ENCODE measurements at regions not wholly inside any gene's neighbourhood (a gene's known extent, or its start where the extent isn't known, plus 50 kb on each side); places are given as distances from the start of the nearest gene placed in this dataset.

DNA sequence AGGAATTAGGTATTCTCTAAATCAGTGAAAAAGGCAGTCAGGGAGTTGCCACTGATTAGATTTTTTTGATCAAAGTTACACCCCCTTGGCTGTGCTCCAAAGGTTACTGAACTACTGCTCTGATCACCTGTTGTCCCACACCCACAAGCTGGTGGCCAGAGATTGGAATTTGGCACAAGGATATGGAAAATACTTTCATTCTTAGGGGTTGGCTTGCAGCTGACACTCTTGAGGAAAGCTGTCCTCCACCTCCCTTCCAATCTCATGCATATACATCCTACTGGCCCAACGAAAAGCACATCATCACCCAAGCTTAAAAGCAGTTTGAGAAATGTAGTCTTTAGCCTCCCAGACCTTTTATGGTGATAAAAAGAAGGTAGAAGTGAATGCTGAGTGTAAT lies 329.5 kb upstream of the CHAC2 start:
- H3K27me3 Mint-ChIP-seq (ENCODE audit: low read depth, poor library complexity): peaks cover 3% of the 10 kb centered on the region
- H3K27ac Mint-ChIP-seq: no peak overlapping the region
- TF ChIP-seq, protein P1, sequence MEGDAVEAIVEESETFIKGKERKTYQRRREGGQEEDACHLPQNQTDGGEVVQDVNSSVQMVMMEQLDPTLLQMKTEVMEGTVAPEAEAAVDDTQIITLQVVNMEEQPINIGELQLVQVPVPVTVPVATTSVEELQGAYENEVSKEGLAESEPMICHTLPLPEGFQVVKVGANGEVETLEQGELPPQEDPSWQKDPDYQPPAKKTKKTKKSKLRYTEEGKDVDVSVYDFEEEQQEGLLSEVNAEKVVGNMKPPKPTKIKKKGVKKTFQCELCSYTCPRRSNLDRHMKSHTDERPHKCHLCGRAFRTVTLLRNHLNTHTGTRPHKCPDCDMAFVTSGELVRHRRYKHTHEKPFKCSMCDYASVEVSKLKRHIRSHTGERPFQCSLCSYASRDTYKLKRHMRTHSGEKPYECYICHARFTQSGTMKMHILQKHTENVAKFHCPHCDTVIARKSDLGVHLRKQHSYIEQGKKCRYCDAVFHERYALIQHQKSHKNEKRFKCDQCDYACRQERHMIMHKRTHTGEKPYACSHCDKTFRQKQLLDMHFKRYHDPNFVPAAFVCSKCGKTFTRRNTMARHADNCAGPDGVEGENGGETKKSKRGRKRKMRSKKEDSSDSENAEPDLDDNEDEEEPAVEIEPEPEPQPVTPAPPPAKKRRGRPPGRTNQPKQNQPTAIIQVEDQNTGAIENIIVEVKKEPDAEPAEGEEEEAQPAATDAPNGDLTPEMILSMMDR (IDR thresholded peaks at IDR 0.05): no peak
- H3K4me3 Mint-ChIP-seq: no peak overlapping the region
- H3K36me3 Mint-ChIP-seq (ENCODE audit: low read depth): no peaks in the 10 kb centered on the region
- no peak for DNase-seq
- H3K4me1 Mint-ChIP-seq: no peaks in the 10 kb centered on the region
- H3K9me3 Mint-ChIP-seq: no peaks in the 10 kb centered on the region

DNA sequence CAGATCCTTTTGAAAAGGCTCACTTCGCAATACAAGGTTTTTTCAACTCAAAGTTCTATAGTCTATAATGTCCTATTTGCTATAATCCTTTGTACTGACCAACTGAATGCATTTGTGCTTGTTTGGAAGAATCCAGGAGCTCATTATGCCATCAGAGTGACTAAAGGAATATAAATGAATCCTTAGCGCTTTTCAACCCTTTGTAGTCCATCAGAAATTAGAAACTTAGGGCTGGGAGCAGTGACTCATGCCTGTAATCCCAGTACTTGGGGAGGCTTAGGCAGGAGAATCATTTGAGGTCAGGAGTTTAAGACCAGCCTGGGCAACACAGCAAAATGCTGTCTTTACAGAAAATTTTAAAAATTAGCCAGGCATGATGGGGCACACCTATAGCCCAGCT lies 330.2 kb upstream of the CHAC2 start:
- TF ChIP-seq, protein P1 (IDR thresholded peaks at IDR 0.05): no peak
- no peaks in the 10 kb centered on the region for H3K9me3 Mint-ChIP-seq
- H3K4me3 Mint-ChIP-seq: no peak overlapping the region
- H3K4me1 Mint-ChIP-seq: no peaks in the 10 kb centered on the region
- no peaks in the 10 kb centered on the region for H3K36me3 Mint-ChIP-seq (ENCODE audit: low read depth)
- no peak for DNase-seq
- no peak overlapping the region for H3K27ac Mint-ChIP-seq
- peaks cover 3% of the 10 kb centered on the region for H3K27me3 Mint-ChIP-seq (ENCODE audit: low read depth, poor library complexity)

DNA sequence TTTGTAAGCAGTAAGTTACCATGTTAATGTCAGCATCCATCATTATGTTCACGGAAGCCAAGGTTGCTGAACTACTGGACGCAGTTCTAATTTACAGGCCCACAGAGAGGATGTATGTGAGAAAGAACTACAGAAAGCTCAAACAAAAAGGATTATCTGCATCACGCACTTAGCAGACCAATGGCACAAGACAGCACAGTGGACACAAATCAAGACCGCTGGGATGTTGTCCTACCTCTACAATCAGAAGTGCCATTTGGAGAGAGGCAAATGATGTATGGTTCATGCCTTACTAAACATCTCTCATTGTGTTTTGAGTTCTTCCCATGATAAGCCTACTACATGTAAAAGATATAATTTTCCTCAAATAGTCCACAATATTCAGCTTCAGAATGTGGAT lies 330.7 kb upstream of the CHAC2 start:
- H3K27me3 Mint-ChIP-seq (ENCODE audit: low read depth, poor library complexity): peaks cover 3% of the 10 kb centered on the region
- no peak overlapping the region for H3K4me3 Mint-ChIP-seq
- no peaks in the 10 kb centered on the region for H3K36me3 Mint-ChIP-seq (ENCODE audit: low read depth)
- H3K4me1 Mint-ChIP-seq: no peaks in the 10 kb centered on the region
- no peaks in the 10 kb centered on the region for H3K9me3 Mint-ChIP-seq
- no peak for DNase-seq
- TF ChIP-seq, protein P1 (IDR thresholded peaks at IDR 0.05): no peak
- H3K27ac Mint-ChIP-seq: no peak overlapping the region

DNA sequence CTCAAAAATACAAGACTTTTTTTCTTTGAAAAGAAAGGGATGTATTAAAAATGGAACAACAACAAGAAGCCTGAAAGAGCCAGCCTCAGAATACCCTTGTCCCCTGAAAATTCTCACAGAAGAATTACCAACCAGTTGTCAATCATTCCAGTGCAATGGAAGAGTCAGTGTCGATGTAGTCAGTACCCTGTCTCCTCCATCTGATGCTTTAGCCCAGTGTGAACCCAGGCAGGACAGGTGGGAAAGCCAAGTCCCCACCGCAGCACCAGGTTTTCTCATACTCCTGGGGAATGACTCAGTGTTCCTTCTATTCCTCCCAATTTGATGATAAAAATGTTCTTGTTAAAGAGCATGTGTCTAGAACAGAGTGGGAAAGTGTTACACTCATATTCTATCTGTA lies 332.0 kb upstream of the CHAC2 start:
- TF ChIP-seq, protein P1 (IDR thresholded peaks at IDR 0.05): no peak
- H3K36me3 Mint-ChIP-seq (ENCODE audit: low read depth): no peaks in the 10 kb centered on the region
- H3K27ac Mint-ChIP-seq: no peak overlapping the region
- no peaks in the 10 kb centered on the region for H3K9me3 Mint-ChIP-seq
- H3K27me3 Mint-ChIP-seq (ENCODE audit: low read depth, poor library complexity): peaks cover 3% of the 10 kb centered on the region
- no peak for DNase-seq
- H3K4me1 Mint-ChIP-seq: no peaks in the 10 kb centered on the region
- no peak overlapping the region for H3K4me3 Mint-ChIP-seq

GRCh38 chr2:53434466-53434865 lies 333.1 kb upstream of the CHAC2 start:
- no peak overlapping the region for H3K27ac Mint-ChIP-seq
- no peak overlapping the region for H3K4me3 Mint-ChIP-seq
- H3K27me3 Mint-ChIP-seq (ENCODE audit: low read depth, poor library complexity): no peaks in the 10 kb centered on the region
- TF ChIP-seq, protein P1 (IDR thresholded peaks at IDR 0.05): no peak
- H3K36me3 Mint-ChIP-seq (ENCODE audit: low read depth): no peaks in the 10 kb centered on the region
- H3K9me3 Mint-ChIP-seq: no peaks in the 10 kb centered on the region
- no peaks in the 10 kb centered on the region for H3K4me1 Mint-ChIP-seq
- no peak for DNase-seq

GRCh38 chr2:53432936-53433335 lies 334.7 kb upstream of the CHAC2 start:
- DNase-seq: no peak
- no peaks in the 10 kb centered on the region for H3K4me1 Mint-ChIP-seq
- TF ChIP-seq, protein P1 (IDR thresholded peaks at IDR 0.05): no peak
- no peaks in the 10 kb centered on the region for H3K36me3 Mint-ChIP-seq (ENCODE audit: low read depth)
- no peak overlapping the region for H3K27ac Mint-ChIP-seq
- H3K27me3 Mint-ChIP-seq (ENCODE audit: low read depth, poor library complexity): peaks cover 2% of the 10 kb centered on the region
- H3K9me3 Mint-ChIP-seq: no peaks in the 10 kb centered on the region
- no peak overlapping the region for H3K4me3 Mint-ChIP-seq
